Neural crest cell (in vitro differentiated cells): ENCODE measurements at regions not wholly inside any gene's neighbourhood (a gene's known extent, or its start where the extent isn't known, plus 50 kb on each side); places are given as distances from the start of the nearest gene placed in this dataset.
A peak's percentile ranks its signal among the peaks of the same experiment; 100 is the strongest.

Source experiments
- DNase-seq: peaks from one replicate; pipeline ENCODE4 v3.0.0; 2021; ENCODE audit warnings: low read depth, mixed read lengths, low spot score
- H3K27ac Mint-ChIP-seq: one replicate; pipeline ENCODE4 v1.8.0; 2021; ENCODE audit warnings: mild to moderate bottlenecking, mixed read lengths; ENCODE audit not compliant: unreplicated experiment
- H3K27me3 Mint-ChIP-seq: 2 replicates; pipeline ENCODE4 v1.8.0; 2021; ENCODE audit warnings: low read depth, mild to moderate bottlenecking, mixed read lengths
- H3K36me3 Mint-ChIP-seq: 2 replicates; pipeline ENCODE4 v1.8.0; 2021; ENCODE audit warnings: low read depth, mild to moderate bottlenecking, mixed read lengths
- H3K4me1 Mint-ChIP-seq: 2 replicates; pipeline ENCODE4 v1.8.0; 2021; ENCODE audit warnings: mixed read lengths
- H3K4me3 Mint-ChIP-seq: one replicate; pipeline ENCODE4 v1.8.0; 2021; ENCODE audit warnings: mild to moderate bottlenecking, mixed read lengths
- H3K9me3 Mint-ChIP-seq: 2 replicates; pipeline ENCODE4 v1.8.0; 2021; ENCODE audit warnings: mixed read lengths
- CTCF ChIP-seq: fragments of 200-600 bp; sonication (generic); conservative IDR thresholded peaks from 2 replicates; pipeline ENCODE4 v1.5.0; 2021; ENCODE audit warnings: antibody characterized with exemption, mild to moderate bottlenecking

GRCh38 chr9:105828171-105828570 lies 133.8 kb downstream of the TMEM38B start:
- Mint-ChIP-seq H3K36me3 (peaks cover 11% of the 10 kb centered on the region), H3K27ac (no peak overlapping the region), H3K9me3 (peaks cover 18% of the 10 kb centered on the region), H3K4me1 (no peaks in the 10 kb centered on the region), H3K4me3 (no peak overlapping the region), H3K27me3 (no peaks in the 10 kb centered on the region)
- no peak for DNase-seq
- no peak for TF ChIP-seq CTCF

- Mint-ChIP-seq H3K4me1 (peaks cover 4% of the 10 kb centered on the region), H3K4me3 (no peak overlapping the region), H3K9me3 (peaks cover 13% of the 10 kb centered on the region), H3K36me3 (peaks cover 5% of the 10 kb centered on the region), H3K27ac (no peak overlapping the region), H3K27me3 (no peaks in the 10 kb centered on the region)
- DNase-seq = no peak
- no peak for TF ChIP-seq CTCF
Measured at GRCh38 chr9:105828596-105829213, 134.4 kb downstream of the TMEM38B start.

- H3K36me3 Mint-ChIP-seq = peaks cover 2% of the 10 kb centered on the region
- H3K4me3 Mint-ChIP-seq = no peak overlapping the region
- H3K27me3 Mint-ChIP-seq = no peaks in the 10 kb centered on the region
- H3K9me3 Mint-ChIP-seq = peaks cover 4% of the 10 kb centered on the region
- H3K4me1 Mint-ChIP-seq = peaks cover 7% of the 10 kb centered on the region
- H3K27ac Mint-ChIP-seq = no peak overlapping the region
- no peak for DNase-seq
- TF ChIP-seq CTCF = no peak
Measured at GRCh38 chr9:105830461-105830860, 136.1 kb downstream of the TMEM38B start.

GRCh38 chr9:105832096-105832710 lies 137.9 kb downstream of the TMEM38B start:
- Mint-ChIP-seq H3K9me3 (peaks cover 4% of the 10 kb centered on the region), H3K27ac (peak overlapping the region; percentile 20), H3K4me3 (no peak overlapping the region), H3K27me3 (no peaks in the 10 kb centered on the region), H3K36me3 (no peaks in the 10 kb centered on the region), H3K4me1 (peaks cover 21% of the 10 kb centered on the region)
- no peak for TF ChIP-seq CTCF
- no peak for DNase-seq

GRCh38 chr9:105833271-105833975 lies 139.1 kb downstream of the TMEM38B start:
- Mint-ChIP-seq H3K27me3 (no peaks in the 10 kb centered on the region), H3K4me1 (peaks cover 21% of the 10 kb centered on the region), H3K27ac (no peak overlapping the region), H3K4me3 (no peak overlapping the region), H3K36me3 (no peaks in the 10 kb centered on the region), H3K9me3 (peaks cover 4% of the 10 kb centered on the region)
- DNase-seq = no peak
- TF ChIP-seq CTCF = no peak
